Esophagus squamous epithelium (tissue), 4 donors: ENCODE measurements at regions not wholly inside any gene's neighbourhood (a gene's known extent, or its start where the extent isn't known, plus 50 kb on each side); places are given as distances from the start of the nearest gene placed in this dataset.

Experiments
- POLR2A ChIP-seq, 4 donors: fragments of 450-650 bp; IDR thresholded peaks; one replicate each; pipeline ENCODE4 v1.6.1; 2017; ENCODE audit warnings: antibody characterized with exemption in 4 of 4, mild to moderate bottlenecking in 4 of 4, moderate library complexity in 3 of 4
- TF ChIP-seq, protein P1 (sequence below), 6 experiments: fragments of 450-650 bp in 4 of 6; fragments of 200-600 bp in 2 of 6; sonication (generic) in 2 of 6; IDR thresholded peaks; one replicate each; pipeline ENCODE4 v1.5.1; 2016 to 2019; ENCODE audit warnings: antibody characterized with exemption in 6 of 6, mild to moderate bottlenecking in 4 of 6, moderate library complexity in 4 of 6

DNA sequence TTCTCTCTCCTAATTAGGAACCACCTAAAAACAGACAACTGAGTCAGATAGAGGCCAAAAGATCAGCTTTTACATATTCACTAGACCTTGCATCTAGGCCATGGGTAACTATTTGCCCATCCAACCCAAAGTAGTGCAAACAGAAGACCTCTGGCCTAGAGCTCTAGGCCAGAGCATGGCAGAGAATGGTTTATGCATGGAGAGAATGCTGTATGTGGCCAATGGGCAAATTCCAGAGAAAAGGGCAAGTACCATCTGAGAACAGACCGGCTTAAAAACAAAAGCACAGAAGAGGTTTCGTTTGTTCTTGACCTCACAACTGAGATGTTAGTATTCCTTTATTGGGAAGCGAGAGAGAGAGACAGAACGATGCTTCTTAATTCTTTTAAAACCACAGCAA, 151.7 kb upstream of the RFX3 start:
- TF ChIP-seq, protein P1, sequence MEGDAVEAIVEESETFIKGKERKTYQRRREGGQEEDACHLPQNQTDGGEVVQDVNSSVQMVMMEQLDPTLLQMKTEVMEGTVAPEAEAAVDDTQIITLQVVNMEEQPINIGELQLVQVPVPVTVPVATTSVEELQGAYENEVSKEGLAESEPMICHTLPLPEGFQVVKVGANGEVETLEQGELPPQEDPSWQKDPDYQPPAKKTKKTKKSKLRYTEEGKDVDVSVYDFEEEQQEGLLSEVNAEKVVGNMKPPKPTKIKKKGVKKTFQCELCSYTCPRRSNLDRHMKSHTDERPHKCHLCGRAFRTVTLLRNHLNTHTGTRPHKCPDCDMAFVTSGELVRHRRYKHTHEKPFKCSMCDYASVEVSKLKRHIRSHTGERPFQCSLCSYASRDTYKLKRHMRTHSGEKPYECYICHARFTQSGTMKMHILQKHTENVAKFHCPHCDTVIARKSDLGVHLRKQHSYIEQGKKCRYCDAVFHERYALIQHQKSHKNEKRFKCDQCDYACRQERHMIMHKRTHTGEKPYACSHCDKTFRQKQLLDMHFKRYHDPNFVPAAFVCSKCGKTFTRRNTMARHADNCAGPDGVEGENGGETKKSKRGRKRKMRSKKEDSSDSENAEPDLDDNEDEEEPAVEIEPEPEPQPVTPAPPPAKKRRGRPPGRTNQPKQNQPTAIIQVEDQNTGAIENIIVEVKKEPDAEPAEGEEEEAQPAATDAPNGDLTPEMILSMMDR (IDR thresholded peaks at IDR 0.05): no peak
- no peak for TF ChIP-seq POLR2A (IDR thresholded peaks at IDR 0.05)
